NT2/D1 (cell line): ENCODE measurements at regions not wholly inside any gene's neighbourhood (a gene's known extent, or its start where the extent isn't known, plus 50 kb on each side); places are given as distances from the start of the nearest gene placed in this dataset.

Experiments
- SUZ12 ChIP-seq: IDR thresholded peaks from 2 replicates; pipeline ENCODE4 v1.6.1; 2011; ENCODE audit not compliant: insufficient read length, insufficient read depth; ENCODE audit errors: extremely low read depth
- YY1 ChIP-seq: IDR thresholded peaks from 2 replicates; pipeline ENCODE4 v1.6.1; 2011; ENCODE audit not compliant: insufficient read length, insufficient read depth
- ZNF274 ChIP-seq: IDR thresholded peaks from 2 replicates; pipeline ENCODE4 v1.6.1; 2011; ENCODE audit warnings: mild to moderate bottlenecking, low read depth, low read length

DNA sequence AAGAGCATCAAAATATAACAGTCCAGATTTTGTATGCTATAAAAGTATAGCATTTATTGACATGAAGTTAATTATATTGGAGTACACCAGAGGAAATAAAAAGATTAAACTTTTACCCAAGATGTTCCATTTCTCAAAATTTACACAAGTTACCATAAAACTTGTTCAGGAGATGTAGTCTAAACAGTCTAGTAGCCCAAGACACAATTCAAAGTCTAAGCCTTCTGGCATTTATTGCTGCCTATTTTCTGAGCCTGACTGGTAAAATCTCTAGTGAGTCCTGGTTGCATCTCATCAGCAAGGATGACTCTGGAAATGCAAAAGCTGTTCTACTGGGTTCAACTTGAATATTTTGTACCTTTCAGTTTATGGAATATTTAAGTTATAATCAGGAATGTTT is 468.7 kb downstream of the PDCD6IP start:
- TF ChIP-seq YY1 (no peak), SUZ12 (no peak), ZNF274 (no peak)
